Stimulated activated CD8-positive, alpha-beta memory T cell treated with anti-CD3 and anti-CD28 coated beads, Interleukin-7, amount 100 ng/mL, for 1 hour (primary cell): ENCODE measurements at regions not wholly inside any gene's neighbourhood (a gene's known extent, or its start where the extent isn't known, plus 50 kb on each side); places are given as distances from the start of the nearest gene placed in this dataset.

Experiments
- DNase-seq, 2 donors: peaks; one replicate each; pipeline ENCODE4 v3.0.0-alpha.2; 2020; ENCODE audit warnings: low read depth in 2 of 2

DNA sequence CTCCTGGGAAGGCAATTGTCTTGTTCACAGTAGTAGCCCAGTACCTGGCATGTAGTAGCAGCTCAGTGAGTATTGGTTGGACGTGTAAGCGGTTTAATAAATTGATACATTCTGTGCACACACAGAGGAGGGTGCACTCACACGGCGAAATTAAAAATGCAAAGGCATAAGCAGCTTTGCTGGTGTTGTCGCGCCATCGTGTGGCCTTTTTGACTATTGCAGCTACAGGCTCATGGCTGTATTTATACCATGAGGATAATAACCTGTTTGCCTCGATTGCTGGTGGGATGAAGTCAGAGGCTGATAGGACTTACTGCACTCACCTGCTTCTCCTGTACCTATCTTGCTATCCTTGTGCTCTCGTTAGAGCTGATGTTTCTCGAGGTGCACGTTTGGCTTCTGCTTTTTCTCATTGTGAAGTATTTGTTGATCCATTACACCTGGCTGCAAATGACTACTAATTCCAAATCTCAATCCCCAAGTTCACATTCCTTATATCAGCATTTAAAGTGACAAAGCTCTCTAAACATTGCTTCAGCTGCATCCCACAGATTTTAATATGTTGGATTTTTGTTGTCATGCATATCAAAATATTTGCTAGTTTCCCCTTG lies 61.5 kb downstream of the TBXT start:
- DNase-seq = peak in 1 of 2 donors; percentile 42

DNA sequence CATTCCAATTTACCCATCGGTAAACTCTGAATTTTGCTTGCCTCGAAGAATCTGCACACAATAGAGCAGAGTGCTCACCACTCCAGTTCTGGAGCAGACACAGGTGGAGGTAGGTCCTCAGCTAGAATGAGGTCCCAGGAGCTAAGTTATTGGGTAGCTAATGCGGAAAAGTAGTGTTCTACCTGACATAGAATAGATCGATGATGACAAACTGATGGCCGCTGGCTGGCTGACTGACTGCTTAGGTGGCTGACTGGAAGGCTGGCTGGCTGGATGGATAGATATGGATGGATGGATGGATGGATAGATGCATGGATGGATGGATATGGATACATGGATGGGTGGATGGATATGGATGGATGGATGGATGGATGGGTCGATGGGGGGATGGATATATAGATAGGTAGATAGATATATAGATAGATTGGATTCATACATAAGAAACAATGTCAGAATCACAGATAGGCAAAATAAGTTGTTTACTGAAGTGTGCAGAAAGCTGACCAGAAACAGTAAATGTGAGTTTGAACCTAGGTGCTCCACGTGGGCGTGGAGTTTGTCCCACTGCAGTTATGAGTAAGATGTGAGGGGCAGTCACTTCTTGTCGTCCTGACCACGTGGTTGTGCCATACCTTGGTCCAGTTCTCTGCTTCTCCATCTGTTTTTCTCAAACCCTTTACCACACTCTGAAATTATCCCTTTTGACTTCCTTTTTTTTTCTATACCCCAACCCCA lies 62.1 kb downstream of the TBXT start:
- DNase-seq = no peak

DNA sequence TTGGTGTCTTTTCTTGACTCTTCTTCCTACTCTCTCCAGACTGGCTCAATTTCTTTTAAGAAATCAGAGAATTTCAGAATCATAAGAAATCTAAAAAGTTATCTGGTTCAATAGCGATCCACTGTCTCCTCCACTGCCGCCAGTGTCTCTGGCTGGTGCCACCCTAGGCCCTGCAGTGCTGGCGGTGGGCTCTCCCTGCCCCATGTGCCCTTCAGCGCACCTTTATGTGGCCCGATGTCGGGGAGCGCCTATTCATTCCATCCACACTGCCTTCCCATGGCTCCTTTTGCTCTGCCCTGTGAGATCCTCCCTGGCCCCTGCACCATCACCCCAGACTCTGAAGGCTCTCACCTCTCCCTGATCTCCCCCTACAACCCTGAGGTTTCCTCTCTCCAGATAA lies 62.8 kb downstream of the TBXT start:
- no peak for DNase-seq

DNA sequence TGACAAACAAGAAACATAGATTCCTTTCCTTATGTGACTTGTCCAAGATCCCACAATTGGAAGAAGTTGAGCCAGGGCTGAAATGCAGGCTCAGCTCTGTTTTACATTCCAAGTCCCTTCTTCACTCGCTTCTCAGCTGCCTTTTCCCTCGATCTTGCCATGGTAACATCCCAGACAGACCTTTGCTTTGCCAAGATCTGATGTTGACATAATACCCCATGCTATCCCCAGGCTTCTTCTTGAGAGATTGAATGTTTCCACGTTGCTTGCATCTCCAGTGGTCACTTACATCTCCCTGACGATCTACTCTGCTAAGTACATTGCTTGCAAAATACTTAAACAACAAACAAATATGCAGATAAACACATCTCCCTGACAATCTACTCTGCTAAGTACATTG lies 63.5 kb downstream of the TBXT start:
- DNase-seq = no peak

DNA sequence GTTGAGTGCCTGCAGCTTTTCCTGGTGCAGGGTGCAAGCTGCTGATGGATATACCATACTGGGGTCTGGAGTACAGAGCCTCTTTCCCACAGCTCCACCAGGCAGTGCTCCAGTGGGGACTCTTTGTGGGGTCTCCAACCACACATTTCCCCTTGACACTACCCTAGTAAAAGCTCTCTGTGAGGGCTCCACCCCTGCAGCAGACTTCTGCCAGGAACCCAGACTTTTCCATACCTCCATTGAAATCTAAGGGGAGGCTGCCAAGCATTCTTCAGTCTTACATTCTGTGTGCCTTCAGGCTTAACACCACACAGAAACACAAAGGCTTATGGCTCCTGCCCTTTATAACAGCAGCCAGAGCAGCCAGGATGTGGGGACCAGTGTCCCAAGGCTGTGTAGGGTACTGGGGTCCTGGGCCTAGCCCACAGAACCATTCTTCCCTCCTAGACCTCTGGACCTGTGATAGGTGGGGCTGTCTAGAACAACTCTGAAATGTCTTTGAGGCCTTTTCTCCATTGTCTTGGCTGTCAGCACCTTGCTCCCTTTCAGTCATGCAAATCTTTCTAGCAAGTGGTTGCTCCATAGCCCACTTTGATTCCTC lies 65.7 kb downstream of the TBXT start:
- no peak for DNase-seq

DNA sequence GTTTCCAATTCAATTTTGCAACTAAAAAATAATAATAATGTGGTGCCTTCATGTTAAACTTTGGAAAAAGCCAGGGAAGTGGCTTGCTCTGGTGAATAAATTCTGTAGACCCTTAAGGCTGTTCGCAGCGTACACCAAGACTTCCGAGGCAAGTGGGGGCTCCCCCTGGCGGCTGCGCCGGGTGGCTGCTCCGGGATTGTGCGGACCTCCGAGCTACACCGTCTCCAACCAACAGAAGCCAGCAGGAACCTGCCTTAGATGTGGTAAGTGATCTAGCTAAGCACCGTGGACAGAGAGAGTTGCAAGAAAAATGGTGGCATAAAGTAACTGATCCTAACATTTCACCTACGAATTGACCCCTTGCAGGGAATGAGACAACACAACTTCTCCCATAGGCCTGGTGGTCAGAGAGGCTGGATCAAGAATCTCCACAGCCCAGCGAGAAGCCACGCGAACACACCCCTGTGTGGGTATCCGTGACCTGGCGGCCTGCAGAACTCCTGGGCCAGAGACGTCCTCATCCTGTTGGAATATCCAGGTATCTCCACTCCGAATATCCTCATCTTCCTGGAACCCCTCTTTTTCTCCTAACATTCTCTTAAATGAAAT lies 69.6 kb downstream of the TBXT start:
- DNase-seq = peak in 1 of 2 donors; percentile 26

DNA sequence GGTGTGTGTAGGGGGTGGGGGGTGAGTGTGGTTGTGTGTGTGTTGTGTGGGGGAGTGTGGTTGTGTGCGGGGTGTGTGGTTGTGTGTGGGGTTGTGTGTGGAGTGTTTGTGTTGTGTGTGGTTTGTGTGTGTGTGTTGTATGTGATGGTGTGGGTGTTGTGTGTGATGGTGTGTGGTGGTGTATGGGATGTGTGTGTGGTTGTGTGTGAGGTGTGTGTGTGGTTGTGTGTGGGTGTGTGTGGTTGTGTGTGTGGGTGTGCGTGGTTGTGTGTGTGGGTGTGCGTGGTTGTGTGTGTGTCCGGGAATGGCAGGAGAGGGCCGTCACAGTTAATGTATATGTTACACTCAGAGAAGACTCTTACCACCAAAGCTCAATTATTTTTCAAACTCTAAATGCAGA lies 79.8 kb downstream of the TBXT start:
- no peak for DNase-seq

DNA sequence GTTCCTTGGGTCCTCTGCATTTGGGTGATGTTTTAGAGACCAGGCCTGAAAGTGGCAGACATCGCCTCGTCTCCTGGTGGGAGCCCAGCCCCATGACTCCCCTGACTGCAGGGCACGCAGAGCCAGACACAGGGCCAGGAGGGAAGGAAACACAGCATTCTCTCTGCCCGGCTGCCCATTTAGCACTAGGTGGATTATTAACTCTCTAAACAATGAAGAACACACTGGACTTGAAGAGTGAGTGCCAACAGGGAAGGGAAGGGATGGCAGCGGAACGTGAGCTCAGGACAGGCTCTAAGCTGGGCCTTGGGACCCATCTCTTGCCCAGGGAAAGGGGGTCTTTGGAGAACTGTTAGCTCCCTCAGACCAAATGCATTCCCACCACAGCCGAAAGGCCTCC lies 80.4 kb downstream of the TBXT start:
- DNase-seq = no peak

DNA sequence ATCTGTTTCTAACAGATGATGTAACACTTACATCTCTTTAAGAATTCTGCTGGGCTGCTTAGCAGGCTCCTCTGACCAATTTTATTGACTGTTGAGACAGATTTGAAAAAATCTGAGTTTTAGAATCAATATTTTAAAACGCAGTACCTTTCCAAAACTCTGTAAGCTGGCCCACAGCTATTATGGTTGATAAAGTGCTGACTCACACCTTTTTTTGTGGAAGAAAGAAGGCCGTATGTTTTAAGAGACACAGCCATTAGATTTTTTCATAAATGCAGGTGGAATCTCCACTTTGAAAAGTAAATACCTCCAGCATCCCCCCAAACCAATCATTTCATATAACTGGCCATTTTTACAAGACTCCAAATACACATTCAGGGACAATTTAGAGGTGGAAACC lies 82.2 kb downstream of the TBXT start:
- DNase-seq = no peak

DNA sequence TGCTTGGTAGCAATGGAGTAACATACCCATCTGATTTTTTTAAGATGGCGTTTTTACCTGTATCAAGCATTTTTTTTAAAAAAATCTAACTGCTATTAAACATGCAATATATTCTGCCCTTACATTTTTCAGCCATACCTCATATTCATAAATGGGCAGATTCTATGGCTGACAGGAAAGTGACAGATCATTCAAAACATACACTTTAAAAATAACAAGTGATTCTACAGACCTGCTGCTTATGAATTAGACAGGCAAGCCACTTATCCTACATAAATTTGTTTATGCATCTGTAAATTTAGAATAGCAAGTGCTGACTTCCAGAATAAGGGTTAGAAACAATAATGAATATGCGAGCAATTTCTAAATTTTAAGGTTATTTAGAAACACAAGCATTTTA lies 82.7 kb downstream of the TBXT start:
- no peak for DNase-seq

DNA sequence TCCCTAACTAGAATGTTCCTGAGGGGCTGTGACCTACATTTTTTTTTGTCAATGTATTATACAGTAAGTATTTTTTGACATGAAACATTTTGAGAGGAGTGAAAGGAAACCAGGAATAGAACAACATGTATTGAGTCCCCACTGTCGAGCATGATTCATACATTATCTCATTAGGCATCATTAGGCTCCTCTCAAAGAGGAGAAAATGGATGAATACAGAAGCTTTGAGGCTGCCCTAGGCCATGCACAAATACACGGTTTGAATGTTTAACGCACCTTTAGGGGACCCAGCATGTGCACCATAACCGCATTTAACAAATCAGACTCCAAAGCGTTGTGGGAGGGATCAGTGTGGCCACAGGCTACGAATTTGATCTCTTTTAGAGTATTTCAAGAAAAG lies 87.8 kb downstream of the TBXT start:
- no peak for DNase-seq

DNA sequence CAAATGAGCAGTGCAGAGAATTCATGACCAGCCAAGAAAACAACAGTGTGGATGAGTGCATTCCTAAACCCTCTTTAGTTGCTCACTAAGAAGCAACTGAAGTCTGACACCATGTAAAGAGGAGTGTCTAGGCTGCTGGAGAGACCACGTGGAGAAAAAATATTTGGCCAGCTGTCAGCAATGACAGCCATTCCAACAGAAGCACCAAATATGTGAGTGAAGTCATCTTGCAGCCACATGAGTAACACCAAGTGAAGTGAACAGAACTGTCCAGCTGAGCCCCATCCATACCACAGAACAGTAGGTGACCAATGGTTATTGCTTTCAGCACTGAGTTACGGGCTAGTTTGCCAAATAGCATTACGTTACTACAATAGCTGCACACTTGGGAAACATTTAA lies 89.4 kb downstream of the TBXT start:
- DNase-seq = no peak

DNA sequence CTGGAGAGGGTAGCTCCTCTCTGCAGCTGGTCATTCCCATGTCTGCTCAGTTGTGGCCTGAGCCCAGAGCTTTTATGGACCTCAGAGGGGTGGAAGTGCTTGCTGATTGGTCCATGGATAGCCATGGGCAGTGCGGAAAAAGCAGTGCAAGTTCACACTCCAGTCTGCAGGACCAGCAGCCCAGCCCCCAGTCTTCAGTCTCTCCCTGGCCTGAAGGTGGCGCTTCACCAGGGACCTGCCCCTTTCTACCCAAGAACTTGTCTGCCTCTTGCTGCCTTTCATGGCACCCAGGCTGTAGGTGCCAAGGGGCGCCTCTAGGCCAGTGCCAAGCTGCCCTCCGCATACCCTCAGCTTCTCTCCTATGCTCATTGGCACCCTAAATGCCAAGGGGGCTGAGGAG lies 91.0 kb downstream of the TBXT start:
- no peak for DNase-seq

DNA sequence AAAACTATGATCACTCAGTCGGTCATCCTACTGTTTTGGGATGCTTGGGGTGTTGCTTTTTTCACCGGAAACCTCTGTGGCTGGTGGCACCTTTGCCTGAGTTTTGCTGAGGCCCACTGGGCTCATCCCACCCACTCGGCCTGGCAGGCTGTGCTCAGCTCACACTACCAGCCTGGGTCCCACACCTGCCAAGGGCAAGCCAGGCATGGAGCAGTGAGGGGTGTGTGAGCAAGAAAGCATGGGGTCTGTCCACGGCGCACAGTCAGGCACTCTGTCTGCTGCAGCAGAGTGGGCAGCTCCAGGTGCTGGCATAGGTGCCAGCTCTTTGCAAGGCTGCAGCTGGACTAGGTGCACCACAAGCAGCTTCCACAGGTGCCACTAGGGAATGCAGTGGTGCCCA lies 91.7 kb downstream of the TBXT start:
- no peak for DNase-seq

DNA sequence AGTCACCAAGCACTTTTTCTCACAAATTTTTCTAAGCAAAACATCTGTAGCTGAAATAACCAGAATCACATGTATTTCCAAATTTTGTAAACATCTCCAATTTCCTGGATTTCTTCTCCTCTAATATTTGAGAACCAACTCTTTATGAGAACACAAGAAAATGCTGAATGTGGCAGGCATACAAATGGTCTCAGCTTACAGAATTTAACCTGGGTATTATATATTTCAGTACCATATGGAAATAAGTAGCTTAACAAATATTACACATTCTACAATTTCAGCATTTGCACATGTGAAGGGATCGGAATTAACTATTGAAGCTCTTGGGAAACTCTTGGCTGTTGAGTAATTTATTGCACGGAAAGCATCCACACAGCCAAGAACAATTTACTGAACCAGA lies 92.5 kb downstream of the TBXT start:
- DNase-seq = no peak

DNA sequence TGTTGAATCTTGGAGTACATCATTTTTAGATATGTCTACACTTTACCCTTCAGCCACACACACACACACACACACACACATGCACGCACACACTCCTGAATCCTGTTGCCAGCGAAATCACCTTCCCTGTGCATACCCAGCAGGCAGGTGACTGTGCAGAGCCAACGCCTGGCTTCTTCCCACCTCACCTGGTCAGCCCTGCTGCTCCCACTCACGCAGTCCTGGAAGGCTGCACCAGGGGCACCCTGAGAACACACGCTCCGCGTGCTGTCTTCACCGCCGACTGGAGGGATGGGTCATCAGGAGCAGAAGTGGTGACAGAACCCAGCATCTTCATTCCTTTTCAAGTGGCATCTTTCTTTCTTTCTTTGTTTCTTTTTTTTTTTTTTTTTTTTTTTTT lies 94.6 kb downstream of the TBXT start:
- no peak for DNase-seq

DNA sequence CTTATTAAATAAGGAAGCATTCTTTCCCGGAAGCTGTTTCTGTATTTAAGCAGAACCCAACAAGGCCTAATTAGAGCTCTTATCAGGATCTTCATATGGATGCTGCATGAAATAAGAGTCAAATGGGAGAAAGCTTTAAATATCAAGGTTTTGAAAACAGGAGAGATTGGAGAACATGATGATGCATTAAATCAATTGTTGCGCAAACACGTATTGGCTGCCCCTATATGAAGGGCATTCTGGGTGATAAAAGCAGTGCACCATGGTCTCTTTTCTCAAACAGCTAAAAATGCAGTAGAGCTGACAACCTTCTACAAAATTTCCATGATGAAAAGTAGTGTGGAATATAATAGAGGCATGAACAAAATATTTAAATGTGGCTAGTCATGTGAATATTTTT lies 98.9 kb downstream of the TBXT start:
- no peak for DNase-seq

DNA sequence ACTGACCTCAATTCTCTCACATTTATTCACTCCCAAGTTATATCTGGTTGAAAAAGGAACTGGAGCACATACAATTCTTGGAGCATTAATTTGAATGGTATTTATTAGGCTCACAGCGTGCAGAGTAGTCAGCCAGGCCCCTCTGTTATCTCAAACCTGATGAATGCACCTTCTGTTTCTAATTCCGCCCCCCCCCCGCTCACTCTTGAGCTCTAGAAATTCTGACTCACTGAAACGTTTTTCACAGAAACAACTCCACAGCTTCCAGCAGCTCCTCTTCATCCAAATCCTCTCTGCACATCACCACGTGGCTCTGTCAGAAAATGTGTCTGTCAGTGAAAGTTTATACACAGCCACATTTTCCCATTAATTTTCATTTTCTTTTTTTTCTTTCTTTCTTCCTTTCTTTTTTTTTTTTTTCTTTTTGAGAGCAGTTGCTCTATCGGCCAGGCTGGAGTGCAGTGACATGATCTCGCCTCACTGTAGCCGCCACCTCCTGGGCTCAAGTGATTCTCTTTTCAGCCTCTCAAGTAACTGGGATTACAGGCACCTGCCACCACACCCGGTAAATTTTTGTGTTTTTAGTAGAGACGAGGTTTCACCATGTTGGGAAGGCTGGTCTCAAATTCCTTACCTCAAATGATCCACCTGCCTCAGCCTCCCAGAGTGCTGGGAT lies 109.4 kb downstream of the TBXT start:
- no peak for DNase-seq

DNA sequence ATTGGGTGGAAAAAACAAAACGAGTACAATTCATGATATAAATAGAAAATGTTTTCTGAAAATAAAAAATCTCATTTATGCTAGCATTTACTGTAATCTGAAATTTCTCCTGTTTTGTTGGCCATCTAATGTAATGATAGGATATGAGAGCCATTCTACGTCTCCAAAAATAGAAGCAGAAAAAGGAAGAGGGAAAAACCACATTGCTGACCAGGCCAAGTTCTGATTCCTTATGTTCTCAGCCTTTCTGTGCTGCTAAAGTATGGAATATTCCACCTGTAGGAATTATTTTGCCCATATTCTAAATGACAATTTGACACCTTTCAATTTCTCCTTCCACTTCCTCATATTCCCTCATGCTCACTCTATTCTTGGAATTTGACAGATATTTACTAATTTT lies 110.2 kb downstream of the TBXT start:
- no peak for DNase-seq

DNA sequence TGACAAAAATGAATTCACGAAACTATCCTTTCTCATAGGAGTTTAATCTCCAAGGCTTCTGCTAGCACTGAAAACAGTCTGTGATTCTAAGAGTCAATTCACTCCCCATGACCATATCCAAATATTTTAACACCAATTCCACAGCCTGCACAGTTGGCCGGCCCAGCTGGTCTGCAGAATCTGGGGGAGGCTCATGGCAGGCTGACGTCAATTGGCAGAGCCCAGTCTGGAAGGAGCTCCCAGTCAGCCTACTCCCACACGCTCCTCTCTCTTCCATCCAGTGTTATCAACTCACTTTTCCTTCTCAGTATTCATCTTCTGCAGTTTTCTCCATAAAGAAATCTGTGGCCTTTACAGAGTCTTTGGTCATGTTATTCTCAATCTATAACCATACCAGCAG lies 111.0 kb downstream of the TBXT start:
- no peak for DNase-seq

DNA sequence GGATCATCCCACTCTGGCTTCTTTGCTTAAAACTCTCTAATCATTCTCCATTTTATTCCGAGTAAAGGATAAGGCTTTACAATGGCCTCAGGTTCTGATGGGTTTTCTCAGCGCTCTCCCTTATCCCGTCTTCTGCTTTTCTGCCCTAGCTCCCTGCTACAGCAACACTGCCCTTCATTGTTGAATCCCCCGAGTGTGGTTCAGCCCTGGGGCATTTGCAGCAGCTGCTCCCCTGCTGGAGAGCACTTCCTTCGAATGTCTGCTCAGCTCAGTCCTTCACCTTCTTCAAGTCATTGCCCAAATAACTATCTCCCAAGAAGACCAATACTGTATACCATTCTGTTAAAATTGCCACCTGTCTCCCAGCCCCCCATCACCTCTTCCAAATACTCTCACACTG lies 111.8 kb downstream of the TBXT start:
- DNase-seq = no peak

DNA sequence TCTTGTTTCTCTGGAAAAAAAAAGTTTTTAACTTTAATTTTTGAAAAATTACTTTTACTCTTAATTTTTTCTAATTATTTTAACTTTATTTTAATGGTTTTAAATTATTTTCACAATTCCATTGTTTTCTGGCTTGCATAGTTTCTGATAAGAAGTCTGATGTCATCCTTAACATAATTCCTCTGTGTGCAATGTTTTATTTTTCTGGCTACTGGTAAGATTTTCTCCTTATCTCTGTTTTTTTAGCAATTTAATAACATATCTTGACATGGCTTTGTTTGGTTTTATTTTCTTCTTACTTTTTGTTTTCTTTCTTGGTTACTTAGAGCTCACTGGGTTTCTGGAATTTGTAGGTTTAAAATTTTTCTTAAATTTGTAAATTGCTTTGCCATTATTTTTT lies 114.8 kb downstream of the TBXT start:
- DNase-seq = no peak

DNA sequence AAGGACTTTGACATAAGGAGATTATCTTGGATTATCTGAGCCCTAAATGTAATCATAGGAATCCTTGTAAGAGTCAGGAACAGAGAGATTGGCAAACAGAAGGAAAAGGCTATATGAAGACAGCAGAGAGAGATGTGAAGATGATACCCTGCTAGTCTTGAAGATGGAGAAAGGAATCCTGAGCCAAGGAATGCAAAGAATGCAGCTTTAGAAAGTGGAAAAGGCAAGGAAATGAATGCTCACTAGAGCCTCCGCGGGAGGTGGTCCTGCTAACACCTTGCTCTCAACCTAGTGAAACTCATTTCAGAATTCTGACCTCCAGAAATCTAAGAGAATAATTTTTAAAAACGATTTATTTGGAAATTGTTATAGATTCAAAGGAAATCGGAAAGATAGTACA lies 117.1 kb downstream of the TBXT start:
- DNase-seq = no peak
